ENCODE measurements at regions not wholly inside any gene's neighbourhood (a gene's known extent, or its start where the extent isn't known, plus 50 kb on each side); places are given as distances from the start of the nearest gene placed in this dataset.

DNA sequence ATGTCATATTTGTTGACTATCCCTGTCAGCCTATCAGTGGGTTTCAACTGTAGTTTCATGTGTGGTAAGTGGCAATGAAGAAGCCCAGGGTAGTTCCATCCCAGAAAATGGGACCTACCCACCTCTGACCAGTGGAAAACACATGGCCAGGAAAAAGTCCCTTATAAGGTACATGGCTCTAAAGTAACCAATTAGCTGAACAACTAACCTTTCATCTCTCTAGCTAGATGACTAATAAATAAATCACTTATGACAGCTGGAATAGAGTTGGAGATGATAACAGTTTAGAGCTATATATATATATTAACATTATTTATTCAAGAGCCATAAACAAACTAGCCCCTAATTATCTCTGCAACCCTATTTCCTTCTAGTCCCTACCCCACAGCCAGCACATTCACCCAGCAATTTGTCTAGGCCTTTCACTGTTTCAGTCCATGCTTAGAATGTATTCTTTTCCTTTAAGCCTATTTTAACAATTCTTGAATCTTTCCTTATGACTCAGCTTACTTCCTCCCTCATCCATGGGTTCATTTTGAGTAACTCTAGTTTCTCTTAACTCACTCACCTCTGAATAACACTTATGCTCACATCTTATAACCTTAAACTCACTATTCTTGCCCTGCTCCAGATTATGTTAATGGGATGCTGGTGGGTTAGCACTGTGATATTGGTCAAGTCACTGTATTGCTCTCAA lies 83.7 kb downstream of the TNFSF18 start:
- Histone ChIP-seq H3K4me3 (replicated peaks; ENCODE audit: insufficient read depth, low read length) (no peak overlapping the region), H3K27ac (replicated peaks) (no peak overlapping the region), H3K27me3 (ENCODE audit: insufficient read depth, poor library complexity, severe bottlenecking) (no peaks in the 10 kb centered on the region)
- TF ChIP-seq, protein P1, sequence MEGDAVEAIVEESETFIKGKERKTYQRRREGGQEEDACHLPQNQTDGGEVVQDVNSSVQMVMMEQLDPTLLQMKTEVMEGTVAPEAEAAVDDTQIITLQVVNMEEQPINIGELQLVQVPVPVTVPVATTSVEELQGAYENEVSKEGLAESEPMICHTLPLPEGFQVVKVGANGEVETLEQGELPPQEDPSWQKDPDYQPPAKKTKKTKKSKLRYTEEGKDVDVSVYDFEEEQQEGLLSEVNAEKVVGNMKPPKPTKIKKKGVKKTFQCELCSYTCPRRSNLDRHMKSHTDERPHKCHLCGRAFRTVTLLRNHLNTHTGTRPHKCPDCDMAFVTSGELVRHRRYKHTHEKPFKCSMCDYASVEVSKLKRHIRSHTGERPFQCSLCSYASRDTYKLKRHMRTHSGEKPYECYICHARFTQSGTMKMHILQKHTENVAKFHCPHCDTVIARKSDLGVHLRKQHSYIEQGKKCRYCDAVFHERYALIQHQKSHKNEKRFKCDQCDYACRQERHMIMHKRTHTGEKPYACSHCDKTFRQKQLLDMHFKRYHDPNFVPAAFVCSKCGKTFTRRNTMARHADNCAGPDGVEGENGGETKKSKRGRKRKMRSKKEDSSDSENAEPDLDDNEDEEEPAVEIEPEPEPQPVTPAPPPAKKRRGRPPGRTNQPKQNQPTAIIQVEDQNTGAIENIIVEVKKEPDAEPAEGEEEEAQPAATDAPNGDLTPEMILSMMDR (IDR thresholded peaks at IDR 0.05; ENCODE audit: insufficient read depth, low read length), result no peak
- TF ChIP-seq SPI1 (IDR thresholded peaks at IDR 0.05; ENCODE audit: borderline replicate concordance, low read depth) (no peak), GABPA (IDR thresholded peaks at IDR 0.05; ENCODE audit: low read depth) (no peak), POLR2AphosphoS5 (IDR thresholded peaks at IDR 0.05; ENCODE audit: low read depth) (no peak)
- TF ChIP-seq, protein P2, sequence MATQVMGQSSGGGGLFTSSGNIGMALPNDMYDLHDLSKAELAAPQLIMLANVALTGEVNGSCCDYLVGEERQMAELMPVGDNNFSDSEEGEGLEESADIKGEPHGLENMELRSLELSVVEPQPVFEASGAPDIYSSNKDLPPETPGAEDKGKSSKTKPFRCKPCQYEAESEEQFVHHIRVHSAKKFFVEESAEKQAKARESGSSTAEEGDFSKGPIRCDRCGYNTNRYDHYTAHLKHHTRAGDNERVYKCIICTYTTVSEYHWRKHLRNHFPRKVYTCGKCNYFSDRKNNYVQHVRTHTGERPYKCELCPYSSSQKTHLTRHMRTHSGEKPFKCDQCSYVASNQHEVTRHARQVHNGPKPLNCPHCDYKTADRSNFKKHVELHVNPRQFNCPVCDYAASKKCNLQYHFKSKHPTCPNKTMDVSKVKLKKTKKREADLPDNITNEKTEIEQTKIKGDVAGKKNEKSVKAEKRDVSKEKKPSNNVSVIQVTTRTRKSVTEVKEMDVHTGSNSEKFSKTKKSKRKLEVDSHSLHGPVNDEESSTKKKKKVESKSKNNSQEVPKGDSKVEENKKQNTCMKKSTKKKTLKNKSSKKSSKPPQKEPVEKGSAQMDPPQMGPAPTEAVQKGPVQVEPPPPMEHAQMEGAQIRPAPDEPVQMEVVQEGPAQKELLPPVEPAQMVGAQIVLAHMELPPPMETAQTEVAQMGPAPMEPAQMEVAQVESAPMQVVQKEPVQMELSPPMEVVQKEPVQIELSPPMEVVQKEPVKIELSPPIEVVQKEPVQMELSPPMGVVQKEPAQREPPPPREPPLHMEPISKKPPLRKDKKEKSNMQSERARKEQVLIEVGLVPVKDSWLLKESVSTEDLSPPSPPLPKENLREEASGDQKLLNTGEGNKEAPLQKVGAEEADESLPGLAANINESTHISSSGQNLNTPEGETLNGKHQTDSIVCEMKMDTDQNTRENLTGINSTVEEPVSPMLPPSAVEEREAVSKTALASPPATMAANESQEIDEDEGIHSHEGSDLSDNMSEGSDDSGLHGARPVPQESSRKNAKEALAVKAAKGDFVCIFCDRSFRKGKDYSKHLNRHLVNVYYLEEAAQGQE (IDR thresholded peaks at IDR 0.05; ENCODE audit: insufficient replicate concordance, low read depth), result no peak
- no peak for DNase-seq (ENCODE audit: low read depth in 1 of 2, low spot score in 1 of 2)

DNA sequence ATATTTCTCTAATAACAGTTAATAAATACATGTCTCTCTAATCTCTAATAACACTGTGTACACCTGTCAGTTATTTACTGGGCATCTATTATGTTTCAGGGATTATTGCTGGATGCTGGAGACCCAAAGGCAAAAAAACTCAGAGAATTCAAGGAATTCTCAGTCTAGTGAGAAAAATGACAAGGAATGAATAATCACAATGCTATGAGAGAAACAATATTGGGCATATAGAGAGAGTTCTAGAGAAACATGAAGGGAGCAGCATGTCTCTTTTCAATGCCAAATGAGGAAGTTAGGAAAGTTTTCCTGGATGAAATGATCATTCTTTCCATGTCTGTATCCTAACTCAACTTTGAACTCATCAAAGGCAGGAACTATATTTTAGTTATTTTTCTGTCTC lies 82.8 kb downstream of the TNFSF18 start:
- DNase-seq (ENCODE audit: low read depth in 1 of 2, low spot score in 1 of 2), result no peak
- no peaks in the 10 kb centered on the region for H3K27me3 ChIP-seq (ENCODE audit: insufficient read depth, poor library complexity, severe bottlenecking)
- TF ChIP-seq, protein P2 (IDR thresholded peaks at IDR 0.05; ENCODE audit: insufficient replicate concordance, low read depth), result no peak
- TF ChIP-seq POLR2AphosphoS5 (IDR thresholded peaks at IDR 0.05; ENCODE audit: low read depth), result no peak
- no peak for TF ChIP-seq SPI1 (IDR thresholded peaks at IDR 0.05; ENCODE audit: borderline replicate concordance, low read depth)
- TF ChIP-seq GABPA (IDR thresholded peaks at IDR 0.05; ENCODE audit: low read depth), result no peak
- TF ChIP-seq, protein P1 (IDR thresholded peaks at IDR 0.05; ENCODE audit: insufficient read depth, low read length), result no peak
- H3K27ac ChIP-seq (replicated peaks), result no peak overlapping the region
- no peak overlapping the region for H3K4me3 ChIP-seq (replicated peaks; ENCODE audit: insufficient read depth, low read length)

DNA sequence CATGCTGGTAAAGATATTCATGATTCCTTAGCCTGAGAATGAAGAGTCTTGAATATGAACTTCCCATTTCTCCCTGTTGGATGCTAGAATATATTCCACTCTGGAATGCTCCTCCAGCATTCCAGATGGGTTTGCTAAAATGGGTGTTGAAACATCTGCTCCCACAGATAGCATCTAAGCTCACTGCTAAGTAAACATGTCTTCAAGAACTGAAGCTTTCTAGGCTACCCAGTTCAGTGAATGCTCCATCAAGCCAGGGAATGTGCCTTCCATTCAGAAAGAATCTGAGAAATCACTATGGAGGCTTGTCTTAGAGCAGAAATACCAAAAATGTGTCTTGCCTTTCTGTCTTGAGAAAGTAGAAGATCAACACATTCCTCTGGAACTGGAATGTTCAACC lies 81.1 kb downstream of the TNFSF18 start:
- TF ChIP-seq GABPA (IDR thresholded peaks at IDR 0.05; ENCODE audit: low read depth), result no peak
- TF ChIP-seq POLR2AphosphoS5 (IDR thresholded peaks at IDR 0.05; ENCODE audit: low read depth), result no peak
- TF ChIP-seq, protein P1 (IDR thresholded peaks at IDR 0.05; ENCODE audit: insufficient read depth, low read length), result no peak
- no peak for TF ChIP-seq SPI1 (IDR thresholded peaks at IDR 0.05; ENCODE audit: borderline replicate concordance, low read depth)
- TF ChIP-seq, protein P2 (IDR thresholded peaks at IDR 0.05; ENCODE audit: insufficient replicate concordance, low read depth), result no peak
- Histone ChIP-seq H3K4me3 (replicated peaks; ENCODE audit: insufficient read depth, low read length) (no peak overlapping the region), H3K27me3 (ENCODE audit: insufficient read depth, poor library complexity, severe bottlenecking) (no peaks in the 10 kb centered on the region), H3K27ac (replicated peaks) (no peak overlapping the region)
- DNase-seq (ENCODE audit: low read depth in 1 of 2, low spot score in 1 of 2), result no peak
